HG03135 (cell line): ENCODE measurements at regions not wholly inside any gene's neighbourhood (a gene's known extent, or its start where the extent isn't known, plus 50 kb on each side); places are given as distances from the start of the nearest gene placed in this dataset.
"Not testable (repeated sequence)": the region's sequence is repeated elsewhere in the genome, so short reads cannot be mapped to it uniquely, and the experiment has no call there.

Experiments
- ATAC-seq: cut with Tn5 transposase; IDR thresholded peaks from one replicate; pipeline ENCODE4 v1.9.1; 2021; ENCODE audit warnings: mild to moderate bottlenecking, moderate library complexity; ENCODE audit not compliant: unreplicated experiment

DNA sequence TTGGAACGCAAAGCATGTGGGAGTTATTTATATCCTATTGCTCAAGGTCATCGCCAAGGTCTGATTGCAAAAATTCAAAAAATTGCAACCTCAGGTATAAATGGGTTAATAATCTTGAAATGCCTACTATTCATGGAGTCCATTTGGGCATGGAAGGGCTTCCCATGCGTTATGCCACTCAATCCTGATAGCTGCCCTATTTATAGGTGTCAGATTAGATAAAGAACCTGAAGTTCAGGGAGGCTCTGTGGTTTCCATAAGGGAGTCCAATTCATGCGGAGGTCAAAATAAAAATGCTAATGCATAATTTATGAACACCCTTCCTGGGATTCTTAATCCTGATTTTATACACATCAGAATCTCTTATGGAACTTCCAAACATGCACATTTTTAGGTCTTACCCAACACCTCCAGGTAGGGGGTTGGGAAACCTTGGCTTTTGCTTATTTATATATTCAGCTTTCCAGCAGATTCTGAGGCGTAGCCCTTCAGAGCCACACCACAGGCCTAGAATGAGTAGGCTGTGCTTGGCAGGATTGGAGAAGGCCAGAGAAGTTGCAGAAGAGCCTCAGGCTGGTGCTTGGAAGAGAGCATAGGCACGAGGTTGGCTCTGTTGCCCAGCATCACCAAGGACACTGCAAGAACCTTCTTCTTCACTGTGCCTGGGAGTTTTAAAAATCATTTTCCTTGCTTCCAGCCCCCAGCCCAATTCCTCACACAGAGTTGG lies 324.4 kb upstream of the CFAP20DC start:
- peak; percentile 33 for ATAC-seq

DNA sequence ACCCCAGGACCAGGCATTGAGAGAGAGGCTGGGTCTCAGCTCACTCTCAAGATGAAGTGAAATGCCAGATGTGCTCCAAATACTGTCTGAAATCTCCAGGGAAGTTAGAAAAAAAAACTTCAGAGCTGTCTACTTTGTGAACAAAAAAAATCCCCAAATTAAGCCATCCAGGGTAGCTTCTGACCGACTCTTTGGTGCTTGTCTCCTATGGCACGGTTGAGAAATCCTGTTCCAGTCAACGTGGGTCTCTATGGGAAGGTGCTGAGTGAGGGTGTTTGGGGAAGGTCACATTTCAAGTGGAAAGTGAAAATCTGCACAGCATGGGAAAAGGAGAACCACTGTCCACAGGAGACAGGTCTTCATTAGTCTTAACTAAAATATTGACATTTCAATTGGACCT lies 322.5 kb upstream of the CFAP20DC start:
- no peak for ATAC-seq

DNA sequence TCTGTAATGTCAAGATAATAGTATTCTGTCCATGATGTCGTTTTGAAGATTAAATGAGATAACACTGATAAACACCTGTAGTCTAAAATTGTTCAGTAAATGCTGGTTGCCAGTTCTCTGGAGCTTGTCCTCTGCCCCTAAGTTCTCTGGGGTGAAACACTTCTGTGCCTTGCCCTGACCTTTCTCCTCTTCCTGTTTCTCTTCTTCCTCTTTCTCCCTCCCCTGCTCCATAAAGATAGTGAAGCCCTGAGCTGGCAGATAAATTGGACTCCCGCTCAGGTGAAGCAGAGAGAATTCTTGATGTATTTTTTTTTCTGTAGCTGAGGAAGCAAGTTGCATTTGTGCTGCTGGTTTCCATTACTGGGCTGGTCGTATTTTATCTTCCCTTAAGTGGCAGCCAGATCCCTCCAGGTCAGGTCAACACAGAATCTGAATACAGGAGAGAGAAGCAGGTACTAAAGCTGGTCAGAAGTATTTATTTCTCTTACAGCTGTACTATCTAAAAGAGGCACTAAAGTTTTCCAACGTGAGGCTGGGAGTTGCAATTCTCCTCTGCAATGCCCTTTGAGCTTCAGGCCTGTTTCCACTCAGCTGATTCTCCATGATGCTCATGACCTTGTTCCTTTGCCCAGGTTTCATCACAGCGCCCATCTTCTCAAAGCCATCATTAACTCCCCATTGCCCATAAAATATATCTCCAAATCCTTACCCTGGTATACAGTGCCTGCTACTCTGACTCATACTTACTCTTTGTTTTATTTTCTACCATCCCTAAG lies 319.3 kb upstream of the CFAP20DC start:
- ATAC-seq, result no peak

GRCh38 chr3:59367150-59367549 lies 317.3 kb upstream of the CFAP20DC start:
- ATAC-seq, result no peak

GRCh38 chr3:59366218-59366617 lies 316.4 kb upstream of the CFAP20DC start:
- no peak for ATAC-seq

DNA sequence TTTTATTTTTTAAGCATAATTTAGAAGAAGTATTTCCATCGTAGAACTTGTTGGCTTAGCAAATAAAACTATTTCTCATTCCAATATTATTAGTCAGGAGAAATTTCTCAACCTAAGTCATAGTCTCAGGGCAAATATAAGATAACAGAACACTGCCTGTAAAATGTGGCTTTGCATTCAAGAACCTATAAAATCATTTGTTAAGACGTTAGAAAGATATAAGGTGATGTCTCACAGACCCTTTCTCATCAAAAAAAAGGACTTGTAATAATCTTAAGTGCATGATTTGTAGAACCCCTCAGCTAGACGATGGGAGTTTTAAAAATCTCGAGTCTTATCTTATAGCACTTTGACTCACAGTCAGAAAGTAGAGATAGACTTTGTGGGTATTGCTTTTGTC lies 314.7 kb upstream of the CFAP20DC start:
- no peak for ATAC-seq

DNA sequence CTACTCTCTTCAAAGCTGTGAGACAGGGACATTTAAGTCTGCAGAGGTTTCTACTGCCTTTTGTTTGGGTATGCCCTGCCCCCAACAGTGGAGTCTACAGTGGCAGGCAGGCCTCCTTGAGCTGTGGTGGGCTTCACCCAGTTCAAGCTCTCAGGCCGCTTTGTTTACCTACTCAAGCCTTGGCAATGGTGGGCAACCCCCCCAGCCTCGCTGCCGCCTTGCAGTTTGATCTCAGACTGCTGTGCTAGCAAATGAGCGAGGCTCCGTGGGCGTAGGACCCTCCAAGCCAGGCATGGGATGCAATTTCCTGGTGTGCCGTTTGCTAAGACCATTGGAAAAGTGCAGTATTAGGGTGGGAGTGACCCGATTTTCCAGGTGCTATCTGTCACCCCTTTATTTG lies 310.5 kb upstream of the CFAP20DC start:
- ATAC-seq, result not testable (repeated sequence)

DNA sequence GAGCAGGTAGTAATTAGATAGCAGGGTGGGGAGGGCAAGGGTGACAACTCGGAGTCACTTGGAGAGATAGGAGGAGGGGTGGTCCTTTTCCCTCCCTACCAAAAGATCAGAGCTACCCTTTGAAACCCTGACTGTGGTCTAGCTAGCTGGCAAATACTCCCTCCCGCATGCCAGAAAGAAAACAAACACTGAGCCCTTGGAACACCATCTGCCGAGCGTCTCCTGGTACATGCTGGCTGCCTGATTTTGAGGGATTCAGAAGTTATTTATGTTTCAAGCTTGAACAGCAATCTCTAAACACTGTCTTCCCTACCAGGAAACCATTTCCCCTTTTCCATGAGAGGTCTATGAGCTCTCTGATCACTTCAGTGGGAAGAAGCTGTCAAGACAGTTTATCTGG lies 291.6 kb upstream of the CFAP20DC start:
- ATAC-seq, result no peak

GRCh38 chr3:59339818-59340217 lies 290.0 kb upstream of the CFAP20DC start:
- ATAC-seq, result no peak

DNA sequence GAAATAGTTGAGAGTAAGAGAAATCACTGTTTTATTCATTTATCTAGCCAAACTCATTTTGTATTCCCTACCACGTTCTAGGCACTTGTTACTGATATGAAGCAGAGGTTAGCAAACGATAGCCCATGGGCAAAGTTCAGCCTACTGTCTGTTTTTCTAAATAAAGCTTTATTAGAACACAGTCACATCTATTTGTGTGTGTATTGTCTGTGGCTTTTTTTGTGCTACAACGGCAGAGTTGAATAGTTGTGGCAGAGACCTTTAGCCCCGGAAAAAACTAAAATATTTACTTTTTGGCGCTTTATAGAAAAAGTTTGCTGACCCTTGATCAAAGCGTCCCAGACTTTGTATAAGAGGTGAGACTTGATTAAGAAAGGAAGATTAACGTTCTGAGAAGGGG lies 289.1 kb upstream of the CFAP20DC start:
- no peak for ATAC-seq

- no peak for ATAC-seq
These were observed 285.5 kb upstream of the CFAP20DC start for GRCh38 chr3:59335338-59335737.

GRCh38 chr3:59334585-59334984 lies 284.8 kb upstream of the CFAP20DC start:
- no peak for ATAC-seq

DNA sequence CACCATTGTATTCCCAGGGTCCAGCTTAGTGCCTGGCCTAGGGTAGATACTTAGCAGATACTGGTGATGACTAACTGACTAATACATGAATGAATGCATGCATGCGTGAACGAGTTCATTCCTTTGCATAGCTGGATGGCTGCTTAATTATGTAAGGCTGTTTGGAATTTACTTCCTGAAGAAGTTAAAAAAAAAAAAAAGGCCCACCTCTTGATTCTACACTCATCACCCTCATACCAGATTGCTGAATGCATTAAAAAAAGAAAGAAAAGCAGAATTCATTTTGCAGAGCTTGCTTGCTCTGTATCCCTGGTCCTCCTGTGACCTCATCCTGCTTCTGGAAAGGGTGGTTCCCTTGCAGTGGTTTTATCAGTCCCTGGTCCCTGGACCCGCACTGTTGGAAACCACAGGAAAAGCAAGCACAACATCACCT lies 277.6 kb upstream of the CFAP20DC start:
- no peak for ATAC-seq

DNA sequence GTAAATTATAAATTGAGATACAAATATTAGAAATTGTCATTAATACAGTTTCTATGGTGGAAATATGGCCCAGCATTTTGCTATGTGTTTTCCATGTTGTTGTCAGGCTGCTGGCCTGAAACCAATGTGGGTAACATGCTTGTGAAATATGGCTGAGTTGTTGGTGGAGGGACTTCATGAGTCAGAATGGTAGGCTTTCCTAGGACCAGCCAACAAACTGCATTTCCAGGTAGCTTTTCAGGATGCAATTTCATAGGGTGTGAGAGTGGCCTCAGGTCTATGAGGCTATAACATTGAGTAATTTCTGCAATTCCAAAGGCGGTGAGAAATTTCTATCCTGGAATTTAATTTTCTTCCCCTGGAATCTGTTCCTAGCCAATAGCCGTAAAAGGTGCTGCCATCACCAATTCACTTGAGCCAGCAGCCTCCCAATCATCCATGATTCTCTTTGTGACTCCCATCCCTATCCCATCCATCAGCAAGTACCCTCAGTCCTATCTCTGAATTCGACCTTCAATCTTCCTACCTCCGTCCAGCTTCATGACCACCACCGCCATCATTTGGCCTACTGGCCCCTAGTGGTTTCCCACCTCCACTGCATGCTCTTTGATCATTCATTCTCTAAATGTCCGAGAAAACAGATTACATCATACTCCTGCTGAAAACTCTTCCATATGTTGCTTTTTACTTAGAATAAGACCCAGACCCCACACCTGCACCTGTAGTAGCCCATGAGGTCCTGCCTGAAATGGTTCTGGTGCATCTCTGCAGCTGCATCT lies 276.6 kb upstream of the CFAP20DC start:
- ATAC-seq, result no peak

DNA sequence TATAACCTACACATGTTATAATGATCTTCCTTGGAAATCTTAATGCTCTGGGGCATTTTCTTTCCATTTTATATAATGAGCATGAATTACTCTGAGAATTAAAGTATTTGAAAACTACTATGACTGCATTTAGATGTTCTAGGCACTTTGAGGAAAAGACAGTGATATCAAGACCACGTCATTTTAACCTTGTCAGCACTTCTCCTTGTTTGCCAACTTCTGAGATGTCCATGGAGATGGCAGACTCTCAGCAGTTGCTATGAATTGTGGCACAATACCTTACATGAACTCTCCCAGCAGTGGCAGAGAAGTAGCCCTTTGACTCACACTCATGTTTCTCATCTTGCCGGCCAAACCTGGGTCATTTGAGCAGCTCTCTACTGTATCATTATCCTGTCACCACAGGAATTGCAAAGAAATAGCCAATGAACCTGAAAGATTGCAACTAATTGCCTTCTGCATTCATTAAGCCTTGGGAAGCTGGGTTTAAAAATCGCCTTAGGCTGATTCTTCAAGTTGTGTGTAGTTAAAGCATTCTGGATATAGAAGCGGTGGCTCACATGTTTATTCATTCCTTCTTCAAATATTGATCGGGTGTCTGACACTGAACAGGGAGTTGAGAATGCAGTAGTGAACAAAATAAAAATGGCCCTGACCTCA lies 272.2 kb upstream of the CFAP20DC start:
- ATAC-seq, result no peak

DNA sequence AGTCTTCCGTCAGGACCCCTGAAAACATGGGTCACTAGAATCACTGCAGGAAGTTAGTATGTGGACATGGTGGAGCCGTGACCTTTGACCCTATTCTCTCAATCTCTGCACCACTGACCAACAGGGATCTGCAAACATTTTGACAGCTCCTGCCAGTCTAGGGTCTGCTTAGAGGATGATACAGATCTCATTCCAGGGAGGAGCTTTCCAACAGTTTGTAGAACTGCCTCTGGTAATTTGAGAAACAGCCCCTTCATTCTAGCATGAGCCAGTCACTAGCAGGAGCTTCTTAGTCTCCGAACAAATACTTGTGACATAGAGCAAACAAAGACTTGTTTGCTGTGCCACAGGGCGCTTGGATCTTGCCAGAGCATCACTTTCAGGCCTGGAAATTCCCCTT lies 270.3 kb upstream of the CFAP20DC start:
- no peak for ATAC-seq

DNA sequence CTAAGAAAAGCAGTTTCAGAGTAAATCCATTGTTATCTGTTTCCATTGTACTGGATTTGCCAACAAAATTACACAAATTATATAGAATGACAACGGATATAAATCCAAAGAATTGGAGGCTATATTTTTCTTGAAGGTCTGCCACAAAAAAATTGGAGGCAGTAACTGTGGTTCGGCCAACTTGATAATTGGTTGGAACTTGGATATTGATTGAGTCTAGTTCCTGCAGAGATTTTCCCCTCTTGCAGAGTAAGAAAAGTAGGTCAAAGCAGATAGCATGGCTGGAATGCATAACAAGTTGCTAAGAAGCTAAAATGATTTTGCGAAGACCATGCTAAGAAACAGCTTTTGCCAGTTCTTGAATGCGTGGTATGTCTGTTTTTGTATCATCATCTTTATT lies 269.6 kb upstream of the CFAP20DC start:
- no peak for ATAC-seq

DNA sequence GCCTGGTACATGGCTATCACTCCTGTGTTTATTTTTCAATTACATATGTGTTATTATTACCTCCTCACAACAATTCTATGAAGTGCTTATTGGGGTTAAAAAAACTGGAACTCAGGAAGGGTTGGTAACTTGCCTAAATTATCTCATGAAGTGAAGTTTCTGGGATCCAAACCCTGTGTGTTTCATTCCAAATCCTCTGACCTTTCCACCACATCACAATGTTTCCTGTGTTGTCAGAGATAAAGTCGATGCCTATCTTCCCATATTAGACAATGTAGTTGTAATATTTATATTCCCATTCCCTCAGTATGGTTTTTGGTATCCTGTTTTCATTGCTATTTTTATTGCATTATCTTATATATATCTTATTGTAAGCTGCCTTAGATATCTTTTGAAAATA lies 269.1 kb upstream of the CFAP20DC start:
- no peak for ATAC-seq

DNA sequence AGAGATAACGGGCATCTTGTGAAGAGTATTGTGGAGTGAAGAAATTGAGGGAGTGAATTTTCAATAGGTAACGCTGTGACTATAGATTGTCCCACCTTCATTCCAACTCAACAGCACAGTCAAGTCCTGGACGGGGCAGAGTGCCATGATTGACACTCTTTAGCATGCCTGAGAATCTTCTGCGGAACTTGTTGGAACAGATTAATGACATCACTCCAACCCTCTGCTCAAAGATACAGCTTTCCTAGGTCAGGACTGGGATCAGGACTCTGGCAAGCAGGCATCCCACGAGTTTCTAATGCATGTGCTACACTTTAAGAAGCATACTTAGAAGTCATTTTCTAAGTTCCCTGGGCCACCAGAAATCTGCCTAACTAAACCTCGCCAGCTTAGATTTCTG lies 267.6 kb upstream of the CFAP20DC start:
- ATAC-seq, result no peak

GRCh38 chr3:59316688-59317275 lies 267.0 kb upstream of the CFAP20DC start:
- ATAC-seq, result no peak

- ATAC-seq, result peak; percentile 67
These were observed 263.5 kb upstream of the CFAP20DC start for GRCh38 chr3:59313365-59313764.
